Hepatocyte (in vitro differentiated cells): ENCODE measurements at regions not wholly inside any gene's neighbourhood (a gene's known extent, or its start where the extent isn't known, plus 50 kb on each side); places are given as distances from the start of the nearest gene placed in this dataset.

Experiments used
- CTCF ChIP-seq: fragments of 200-600 bp; sonication (generic); IDR thresholded peaks from 2 replicates; pipeline ENCODE4 v1.5.1; 2016; ENCODE audit warnings: antibody characterized with exemption, mild to moderate bottlenecking; ENCODE audit not compliant: poor library complexity
- EZH2phosphoT487 ChIP-seq: fragments of 200-600 bp; sonication (generic); IDR thresholded peaks from one replicate; pipeline ENCODE4 v1.6.1; 2018; ENCODE audit warnings: antibody characterized with exemption, mild to moderate bottlenecking, low read depth, moderate library complexity; ENCODE audit not compliant: unreplicated experiment, severe bottlenecking

- TF ChIP-seq CTCF: no peak
- TF ChIP-seq EZH2phosphoT487: no peak
Measured at GRCh38 chr7:32155712-32156111, 85.5 kb upstream of the PDE1C start.
